Gastroesophageal sphincter (tissue), 3 donors: ENCODE measurements at regions not wholly inside any gene's neighbourhood (a gene's known extent, or its start where the extent isn't known, plus 50 kb on each side); places are given as distances from the start of the nearest gene placed in this dataset.

Experiments
- EP300 ChIP-seq: sonication (generic); formaldehyde crosslinking; IDR thresholded peaks from one replicate; pipeline ENCODE4 v1.6.1; 2017; ENCODE audit warnings: antibody characterized with exemption, mild to moderate bottlenecking
- POLR2AphosphoS5 ChIP-seq: sonication (generic); formaldehyde crosslinking; IDR thresholded peaks from one replicate; pipeline ENCODE4 v1.6.1; 2017; ENCODE audit warnings: antibody characterized with exemption
- TF ChIP-seq, protein P1 (sequence below), 4 experiments: fragments of 200-600 bp in 2 of 4; fragments of 450-650 bp in 2 of 4; sonication (generic) in 1 of 4; IDR thresholded peaks; one replicate each; pipeline ENCODE4 v1.5.1; 2017 to 2019; ENCODE audit warnings: antibody characterized with exemption in 4 of 4, mild to moderate bottlenecking in 2 of 4, moderate library complexity in 2 of 4

DNA sequence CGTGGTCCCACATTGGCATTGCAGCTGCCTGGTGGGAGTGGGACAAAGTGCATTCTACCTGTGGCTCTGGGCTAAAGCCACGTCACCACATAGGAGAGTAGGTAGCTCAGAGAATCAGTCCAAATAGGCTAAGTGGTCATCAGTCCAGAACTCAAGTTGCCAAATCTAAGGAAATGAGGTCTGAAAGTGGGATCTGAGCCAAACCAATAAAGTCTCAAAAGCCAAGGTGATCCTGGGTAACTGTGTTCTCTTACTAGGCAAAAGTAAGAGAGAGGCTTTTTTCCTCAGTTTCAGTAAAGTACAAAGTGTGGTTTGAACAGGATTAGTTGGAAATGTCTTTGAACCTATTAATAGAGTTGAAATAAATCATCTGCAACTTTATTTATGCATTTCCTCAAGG lies 68.6 kb upstream of the CNKSR3 start:
- TF ChIP-seq, protein P1, sequence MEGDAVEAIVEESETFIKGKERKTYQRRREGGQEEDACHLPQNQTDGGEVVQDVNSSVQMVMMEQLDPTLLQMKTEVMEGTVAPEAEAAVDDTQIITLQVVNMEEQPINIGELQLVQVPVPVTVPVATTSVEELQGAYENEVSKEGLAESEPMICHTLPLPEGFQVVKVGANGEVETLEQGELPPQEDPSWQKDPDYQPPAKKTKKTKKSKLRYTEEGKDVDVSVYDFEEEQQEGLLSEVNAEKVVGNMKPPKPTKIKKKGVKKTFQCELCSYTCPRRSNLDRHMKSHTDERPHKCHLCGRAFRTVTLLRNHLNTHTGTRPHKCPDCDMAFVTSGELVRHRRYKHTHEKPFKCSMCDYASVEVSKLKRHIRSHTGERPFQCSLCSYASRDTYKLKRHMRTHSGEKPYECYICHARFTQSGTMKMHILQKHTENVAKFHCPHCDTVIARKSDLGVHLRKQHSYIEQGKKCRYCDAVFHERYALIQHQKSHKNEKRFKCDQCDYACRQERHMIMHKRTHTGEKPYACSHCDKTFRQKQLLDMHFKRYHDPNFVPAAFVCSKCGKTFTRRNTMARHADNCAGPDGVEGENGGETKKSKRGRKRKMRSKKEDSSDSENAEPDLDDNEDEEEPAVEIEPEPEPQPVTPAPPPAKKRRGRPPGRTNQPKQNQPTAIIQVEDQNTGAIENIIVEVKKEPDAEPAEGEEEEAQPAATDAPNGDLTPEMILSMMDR (IDR thresholded peaks at IDR 0.05), result no peak
- TF ChIP-seq EP300 (no peak), POLR2AphosphoS5 (no peak)
